ENCODE measurements at regions not wholly inside any gene's neighbourhood (a gene's known extent, or its start where the extent isn't known, plus 50 kb on each side); places are given as distances from the start of the nearest gene placed in this dataset.

DNA sequence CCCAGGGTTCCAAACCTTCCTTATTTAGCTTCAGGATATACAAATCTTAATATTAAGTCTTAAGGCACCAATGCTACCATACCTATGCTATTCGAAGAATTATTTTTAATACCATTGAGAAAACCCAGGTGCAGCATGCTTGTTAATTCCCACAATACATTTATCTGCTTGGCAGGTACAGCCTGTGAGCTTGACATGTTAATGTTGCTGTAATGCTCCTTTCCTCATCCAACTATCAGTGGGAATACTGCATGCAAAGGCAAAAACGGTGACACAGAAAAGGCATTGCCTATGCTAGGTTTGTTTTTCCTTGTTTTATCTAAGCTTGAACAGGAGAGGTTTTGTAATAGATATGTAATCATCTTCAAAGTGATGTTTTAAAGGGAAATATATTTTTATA lies 135.7 kb upstream of the COX7C start:
- TF ChIP-seq CTCF (IDR thresholded peaks at IDR 0.05; ENCODE audit: control extremely low read depth in 1 of 3, insufficient read depth in 1 of 3, low read depth in 1 of 3, low read length in 3 of 3) (no peak), POLR2A (IDR thresholded peaks at IDR 0.05; ENCODE audit: control extremely low read depth in 1 of 2, low read depth in 2 of 2, low read length in 2 of 2) (no peak), EZH2 (IDR thresholded peaks at IDR 0.05; ENCODE audit: low read depth, low read length, severe bottlenecking) (no peak), SP4 (IDR thresholded peaks at IDR 0.05; ENCODE audit: low read length) (no peak), CBX5 (IDR thresholded peaks at IDR 0.05; ENCODE audit: low read depth, low read length) (no peak), HDAC2 (IDR thresholded peaks at IDR 0.05; ENCODE audit: borderline replicate concordance in 1 of 2, low read depth in 2 of 2, low read length in 2 of 2) (no peak), POLR2AphosphoS5 (IDR thresholded peaks at IDR 0.05; ENCODE audit: low read depth, low read length) (no peak), GABPA (IDR thresholded peaks at IDR 0.05; ENCODE audit: borderline replicate concordance, insufficient read depth, low read length) (no peak), ZNF274 (IDR thresholded peaks at IDR 0.05; ENCODE audit: borderline replicate concordance, extremely low read depth, low read length) (no peak), POU5F1 (IDR thresholded peaks at IDR 0.05; ENCODE audit: low read depth, low read length) (no peak), CBX8 (IDR thresholded peaks at IDR 0.05; ENCODE audit: borderline replicate concordance, low read depth, low read length) (no peak), EP300 (IDR thresholded peaks at IDR 0.05; ENCODE audit: borderline replicate concordance in 1 of 2, low read depth in 2 of 2, low read length in 2 of 2) (no peak), RNF2 (IDR thresholded peaks at IDR 0.05; ENCODE audit: borderline replicate concordance, low read depth, low read length, missing control alignments, poor library complexity, severe bottlenecking) (no peak)
- TF ChIP-seq, protein P1, sequence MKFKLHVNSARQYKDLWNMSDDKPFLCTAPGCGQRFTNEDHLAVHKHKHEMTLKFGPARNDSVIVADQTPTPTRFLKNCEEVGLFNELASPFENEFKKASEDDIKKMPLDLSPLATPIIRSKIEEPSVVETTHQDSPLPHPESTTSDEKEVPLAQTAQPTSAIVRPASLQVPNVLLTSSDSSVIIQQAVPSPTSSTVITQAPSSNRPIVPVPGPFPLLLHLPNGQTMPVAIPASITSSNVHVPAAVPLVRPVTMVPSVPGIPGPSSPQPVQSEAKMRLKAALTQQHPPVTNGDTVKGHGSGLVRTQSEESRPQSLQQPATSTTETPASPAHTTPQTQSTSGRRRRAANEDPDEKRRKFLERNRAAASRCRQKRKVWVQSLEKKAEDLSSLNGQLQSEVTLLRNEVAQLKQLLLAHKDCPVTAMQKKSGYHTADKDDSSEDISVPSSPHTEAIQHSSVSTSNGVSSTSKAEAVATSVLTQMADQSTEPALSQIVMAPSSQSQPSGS (IDR thresholded peaks at IDR 0.05; ENCODE audit: low read length): no peak

Data from H1 (cell line).